HEK293 (cell line): ENCODE measurements at regions not wholly inside any gene's neighbourhood (a gene's known extent, or its start where the extent isn't known, plus 50 kb on each side); places are given as distances from the start of the nearest gene placed in this dataset.

Experiments used
- CTCF ChIA-PET: fragments of 350-600 bp; formaldehyde crosslinking; extraction: SDS; loops from one replicate; lab custom pipeline; 2021; ENCODE audit warnings: antibody characterized with exemption; lab: Yijun Ruan, JAX
- POLR2A ChIA-PET: fragments of 300-600 bp; formaldehyde crosslinking; extraction: SDS; loops from one replicate; lab custom pipeline; 2020; ENCODE audit warnings: antibody characterized with exemption, inconsistent platforms; lab: Yijun Ruan, JAX
- H3K27ac ChIP-seq: fragments of 200-500 bp; sonication (Bioruptor generic); 2 replicates; pipeline ENCODE4 v1.5.1; 2014; ENCODE audit warnings: low read depth, low read length, control low read depth, inconsistent platforms; ENCODE audit errors: extremely low read depth
- H3K36me3 ChIP-seq, 2 experiments: fragments of 200-500 bp in 1 of 2; sonication (Bioruptor generic) in 1 of 2; 1 replicate in 1 of 2; 2 replicates in 1 of 2; pipeline ENCODE4 v1.5.1; 2014 to 2017; ENCODE audit warnings: inconsistent platforms in 2 of 2, low read length in 2 of 2; ENCODE audit not compliant: control insufficient read depth in 2 of 2, insufficient read depth in 1 of 2
- H3K4me1 ChIP-seq: fragments of 200-500 bp; sonication (Bioruptor generic); 2 replicates; pipeline ENCODE4 v1.5.1; 2014; ENCODE audit warnings: mild to moderate bottlenecking, low read length, inconsistent platforms; ENCODE audit not compliant: control insufficient read depth, insufficient read depth
- H3K4me3 ChIP-seq: 2 replicates; pipeline ENCODE4 v1.5.1; 2011; ENCODE audit warnings: low read depth, mild to moderate bottlenecking, control low read depth, low read length, moderate library complexity
- H3K9me3 ChIP-seq: fragments of 200-500 bp; sonication (Bioruptor generic); 2 replicates; pipeline ENCODE4 v1.5.1; 2014; ENCODE audit warnings: low read depth, low read length, inconsistent platforms; ENCODE audit not compliant: control insufficient read depth, insufficient read depth
- BCL6B ChIP-seq: fragments of 450-650 bp; formaldehyde crosslinking; IDR thresholded peaks from 2 replicates; pipeline ENCODE4 v1.5.1; 2017; ENCODE audit warnings: missing biosample characterization, missing genetic modification characterization
- PRDM10 ChIP-seq: fragments of 450-650 bp; formaldehyde crosslinking; IDR thresholded peaks from 2 replicates; pipeline ENCODE4 v1.5.1; 2016; ENCODE audit warnings: missing biosample characterization, missing genetic modification characterization
- ZBTB26 ChIP-seq: fragments of 450-650 bp; formaldehyde crosslinking; optimal IDR thresholded peaks from 2 replicates; pipeline ENCODE3; 2016; ENCODE audit warnings: missing biosample characterization, mild to moderate bottlenecking, missing genetic modification characterization
- ZNF10 ChIP-seq: fragments of 450-650 bp; formaldehyde crosslinking; IDR thresholded peaks from 2 replicates; pipeline ENCODE4 v1.5.1; 2017; ENCODE audit warnings: missing biosample characterization, missing genetic modification characterization
- ZNF112 ChIP-seq: fragments of 450-650 bp; formaldehyde crosslinking; IDR thresholded peaks from 2 replicates; pipeline ENCODE4 v1.5.0; 2017; ENCODE audit warnings: missing biosample characterization, missing genetic modification characterization
- ZNF121 ChIP-seq: fragments of 450-650 bp; formaldehyde crosslinking; IDR thresholded peaks from 2 replicates; pipeline ENCODE4 v1.5.1; 2016; ENCODE audit warnings: missing biosample characterization, missing genetic modification characterization
- ZNF211 ChIP-seq: fragments of 450-650 bp; formaldehyde crosslinking; IDR thresholded peaks from 2 replicates; pipeline ENCODE4 v1.5.1; 2016; ENCODE audit warnings: low read depth, missing biosample characterization, missing genetic modification characterization
- ZNF302 ChIP-seq: fragments of 450-650 bp; formaldehyde crosslinking; IDR thresholded peaks from 2 replicates; pipeline ENCODE4 v1.5.1; 2016; ENCODE audit warnings: missing biosample characterization, missing genetic modification characterization, low read depth
- ZNF48 ChIP-seq: fragments of 450-650 bp; formaldehyde crosslinking; IDR thresholded peaks from 2 replicates; pipeline ENCODE4 v1.5.1; 2016; ENCODE audit warnings: missing biosample characterization, missing genetic modification characterization
- ZNF560 ChIP-seq: fragments of 450-650 bp; formaldehyde crosslinking; IDR thresholded peaks from 2 replicates; pipeline ENCODE4 v1.5.1; 2017; ENCODE audit warnings: missing biosample characterization, missing genetic modification characterization, borderline replicate concordance
- ZNF561 ChIP-seq: fragments of 450-650 bp; IDR thresholded peaks from 2 replicates; pipeline ENCODE4 v1.5.1; 2018; ENCODE audit warnings: missing biosample characterization, missing genetic modification characterization, borderline replicate concordance
- ZNF677 ChIP-seq: fragments of 450-650 bp; IDR thresholded peaks from 2 replicates; pipeline ENCODE4 v1.5.0; 2018; ENCODE audit warnings: missing biosample characterization, mild to moderate bottlenecking, missing genetic modification characterization, moderate library complexity
- ZNF785 ChIP-seq: fragments of 450-650 bp; formaldehyde crosslinking; IDR thresholded peaks from 2 replicates; pipeline ENCODE4 v1.5.1; 2016; ENCODE audit warnings: missing biosample characterization, missing genetic modification characterization
- ZNF791 ChIP-seq: fragments of 450-650 bp; formaldehyde crosslinking; IDR thresholded peaks from 2 replicates; pipeline ENCODE4 v1.5.1; 2016; ENCODE audit warnings: missing biosample characterization, missing genetic modification characterization
- ZSCAN5A ChIP-seq: fragments of 450-650 bp; formaldehyde crosslinking; IDR thresholded peaks from 2 replicates; pipeline ENCODE4 v1.5.1; 2016; ENCODE audit warnings: missing biosample characterization, missing genetic modification characterization

GRCh38 chr22:34604312-34604711 lies 461.6 kb upstream of the ISX start:
- Histone ChIP-seq H3K36me3 (no peaks in the 10 kb centered on the region), H3K4me3 (no peak overlapping the region), H3K4me1 (no peaks in the 10 kb centered on the region), H3K9me3 (no peaks in the 10 kb centered on the region), H3K27ac (no peak overlapping the region)
- TF ChIP-seq ZNF10 (tag by site-specific recombination) (no peak), ZNF785 (tag by site-specific recombination) (no peak), ZNF791 (no peak), BCL6B (tag by site-specific recombination) (no peak), ZSCAN5A (tag by site-specific recombination) (no peak), ZNF677 (tag by site-specific recombination) (no peak), ZBTB26 (tag by site-specific recombination) (no peak), ZNF561 (tag by site-specific recombination) (no peak), ZNF560 (tag by site-specific recombination) (no peak), ZNF48 (tag by site-specific recombination) (no peak), ZNF112 (tag by site-specific recombination) (no peak), ZNF302 (tag by site-specific recombination) (no peak), PRDM10 (tag by site-specific recombination) (no peak)
- ChIA-PET POLR2A (no interaction called here), CTCF (no interaction called here)

GRCh38 chr22:34608106-34608505 lies 457.9 kb upstream of the ISX start:
- CTCF ChIA-PET, result no interaction called here
- TF ChIP-seq ZNF121 (tag by site-specific recombination) (no peak), ZNF211 (tag by site-specific recombination) (no peak)
- no peak overlapping the region for H3K4me3 ChIP-seq
- H3K36me3 ChIP-seq, result no peaks in the 10 kb centered on the region
- no peaks in the 10 kb centered on the region for H3K9me3 ChIP-seq
- POLR2A ChIA-PET, result no interaction called here
- H3K27ac ChIP-seq, result no peak overlapping the region
- no peaks in the 10 kb centered on the region for H3K4me1 ChIP-seq
